ENCODE measurements at regions not wholly inside any gene's neighbourhood (a gene's known extent, or its start where the extent isn't known, plus 50 kb on each side); places are given as distances from the start of the nearest gene placed in this dataset.

- H3K27ac Mint-ChIP-seq: no peak overlapping the region
- H3K36me3 Mint-ChIP-seq (ENCODE audit: low read depth): peaks cover 3% of the 10 kb centered on the region
- H3K27me3 Mint-ChIP-seq: no peaks in the 10 kb centered on the region
- H3K4me3 Mint-ChIP-seq: no peak overlapping the region
- no peaks in the 10 kb centered on the region for H3K4me1 Mint-ChIP-seq
- POLR2A ChIA-PET: no interaction called here
- H3K9me3 Mint-ChIP-seq: peaks cover 4% of the 10 kb centered on the region
- CTCF ChIA-PET: interaction anchor here (0.7 kb wide), 1 partner anchor 47 kb away, joined by 4 read pairs; no protein-coding TSS in a partner anchor
- no peak for DNase-seq
Observed at GRCh38 chr13:73904625-73905024, 229.6 kb downstream of the KLF12 start.

- no peak overlapping the region for H3K4me3 Mint-ChIP-seq
- H3K4me1 Mint-ChIP-seq: no peaks in the 10 kb centered on the region
- DNase-seq: no peak
- H3K9me3 Mint-ChIP-seq: no peaks in the 10 kb centered on the region
- peaks cover under 1% of the 10 kb centered on the region for H3K36me3 Mint-ChIP-seq (ENCODE audit: low read depth)
- H3K27ac Mint-ChIP-seq: no peak overlapping the region
- POLR2A ChIA-PET: interaction anchor here (0.6 kb wide), 1 partner anchor 23 kb away, joined by 4 read pairs; no protein-coding TSS in a partner anchor
- H3K27me3 Mint-ChIP-seq: no peaks in the 10 kb centered on the region
- CTCF ChIA-PET: no interaction called here
Observed at GRCh38 chr13:73903561-73903960, 230.6 kb downstream of the KLF12 start.

DNA sequence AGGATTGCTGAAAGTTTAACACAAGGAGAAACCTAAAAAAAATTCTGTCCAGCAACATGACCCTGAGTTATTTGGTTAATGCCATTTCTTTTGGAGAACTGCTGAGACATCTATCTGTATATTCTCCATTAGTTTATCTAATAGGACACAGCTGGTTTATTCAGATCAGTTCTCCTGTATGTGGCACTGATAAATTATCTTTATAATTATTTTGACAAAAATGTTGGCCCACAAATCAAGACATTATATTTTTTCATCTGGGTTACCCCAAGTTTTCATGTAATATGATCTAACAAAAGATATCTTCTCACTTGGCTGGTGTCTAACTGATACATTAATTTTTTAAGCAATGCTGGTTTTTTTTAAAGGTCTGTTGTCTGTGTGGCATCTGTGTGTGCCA lies 231.4 kb downstream of the KLF12 start:
- ChIA-PET CTCF (no interaction called here), POLR2A (no interaction called here)
- H3K4me1 Mint-ChIP-seq: no peaks in the 10 kb centered on the region
- no peaks in the 10 kb centered on the region for H3K9me3 Mint-ChIP-seq
- H3K36me3 Mint-ChIP-seq (ENCODE audit: low read depth): no peaks in the 10 kb centered on the region
- H3K4me3 Mint-ChIP-seq: no peak overlapping the region
- H3K27ac Mint-ChIP-seq: no peak overlapping the region
- no peaks in the 10 kb centered on the region for H3K27me3 Mint-ChIP-seq
- DNase-seq: no peak

- H3K27me3 Mint-ChIP-seq: no peaks in the 10 kb centered on the region
- CTCF ChIA-PET: no interaction called here
- no peak overlapping the region for H3K4me3 Mint-ChIP-seq
- H3K9me3 Mint-ChIP-seq: no peaks in the 10 kb centered on the region
- H3K27ac Mint-ChIP-seq: no peak overlapping the region
- H3K36me3 Mint-ChIP-seq (ENCODE audit: low read depth): no peaks in the 10 kb centered on the region
- POLR2A ChIA-PET: no interaction called here
- no peak for DNase-seq
- no peaks in the 10 kb centered on the region for H3K4me1 Mint-ChIP-seq
Observed at GRCh38 chr13:73902296-73902695, 231.9 kb downstream of the KLF12 start.

DNA sequence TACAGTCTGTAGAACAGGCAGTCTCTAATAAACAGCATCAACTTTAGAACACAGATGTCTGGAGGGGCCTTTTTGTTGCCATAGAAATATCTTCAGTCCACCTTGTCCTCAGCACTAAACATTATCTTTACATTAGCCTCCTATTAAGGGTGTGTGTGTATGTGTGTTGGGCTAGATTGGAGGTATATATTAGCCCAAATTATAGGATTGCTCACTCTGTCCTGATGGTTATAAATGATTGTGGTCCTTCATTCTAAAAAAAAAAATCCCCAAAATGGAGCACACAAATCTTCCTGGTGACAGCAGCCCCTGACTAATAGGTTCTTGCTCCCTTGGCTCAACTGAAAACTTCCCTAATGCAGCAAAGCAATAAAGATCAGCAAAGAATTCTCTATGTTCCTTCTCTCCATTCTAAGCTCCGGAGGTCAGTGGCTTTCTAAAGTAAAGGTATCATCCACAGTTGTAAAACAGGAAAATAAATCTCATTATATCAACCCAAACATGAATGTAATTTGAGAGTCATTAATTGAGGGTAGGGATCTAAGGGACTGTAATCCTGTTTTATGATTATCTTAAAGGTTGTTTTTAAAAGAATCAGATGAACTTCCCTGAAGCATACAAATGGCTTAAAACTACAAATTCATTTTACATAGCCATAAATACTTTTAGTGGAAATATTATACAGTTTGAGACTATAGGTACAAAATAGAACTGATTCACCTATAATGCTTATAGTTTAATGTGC lies 232.7 kb downstream of the KLF12 start:
- H3K36me3 Mint-ChIP-seq (ENCODE audit: low read depth): no peaks in the 10 kb centered on the region
- H3K9me3 Mint-ChIP-seq: no peaks in the 10 kb centered on the region
- no peak for DNase-seq
- H3K27ac Mint-ChIP-seq: no peak overlapping the region
- POLR2A ChIA-PET: no interaction called here
- H3K27me3 Mint-ChIP-seq: no peaks in the 10 kb centered on the region
- CTCF ChIA-PET: no interaction called here
- no peak overlapping the region for H3K4me3 Mint-ChIP-seq
- no peaks in the 10 kb centered on the region for H3K4me1 Mint-ChIP-seq

DNA sequence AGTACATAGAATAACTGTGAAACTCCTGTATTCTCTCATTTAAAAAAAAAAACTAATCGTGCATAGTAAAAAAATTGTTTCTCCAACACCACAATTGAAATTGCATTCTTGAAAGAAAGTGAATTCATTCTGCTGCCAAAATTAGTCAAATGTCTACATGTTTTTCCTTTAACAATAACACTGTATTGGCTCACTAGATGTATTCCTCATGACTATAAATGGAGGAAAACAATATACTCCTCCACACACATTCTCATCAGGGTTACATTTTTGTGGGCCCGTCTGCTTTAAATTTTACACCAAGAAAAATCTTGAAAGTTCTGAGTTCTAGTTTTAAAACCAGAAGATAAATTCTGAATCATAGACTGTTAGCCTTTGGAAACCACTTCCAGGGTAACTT lies 233.6 kb downstream of the KLF12 start:
- ChIA-PET POLR2A (no interaction called here), CTCF (no interaction called here)
- H3K27me3 Mint-ChIP-seq: no peaks in the 10 kb centered on the region
- no peak overlapping the region for H3K4me3 Mint-ChIP-seq
- no peaks in the 10 kb centered on the region for H3K4me1 Mint-ChIP-seq
- H3K9me3 Mint-ChIP-seq: no peaks in the 10 kb centered on the region
- H3K27ac Mint-ChIP-seq: no peak overlapping the region
- H3K36me3 Mint-ChIP-seq (ENCODE audit: low read depth): no peaks in the 10 kb centered on the region
- no peak for DNase-seq

GRCh38 chr13:73898899-73899298 lies 235.3 kb downstream of the KLF12 start:
- no peak overlapping the region for H3K27ac Mint-ChIP-seq
- H3K36me3 Mint-ChIP-seq (ENCODE audit: low read depth): peaks cover 3% of the 10 kb centered on the region
- H3K4me1 Mint-ChIP-seq: peaks cover 2% of the 10 kb centered on the region
- ChIA-PET CTCF (no interaction called here), POLR2A (no interaction called here)
- no peaks in the 10 kb centered on the region for H3K9me3 Mint-ChIP-seq
- no peak overlapping the region for H3K4me3 Mint-ChIP-seq
- no peak for DNase-seq
- no peaks in the 10 kb centered on the region for H3K27me3 Mint-ChIP-seq

- Mint-ChIP-seq H3K4me1 (peaks cover 2% of the 10 kb centered on the region), H3K9me3 (no peaks in the 10 kb centered on the region), H3K27ac (no peak overlapping the region), H3K27me3 (no peaks in the 10 kb centered on the region), H3K4me3 (no peak overlapping the region), H3K36me3 (ENCODE audit: low read depth) (peaks cover 3% of the 10 kb centered on the region)
- no peak for DNase-seq
- POLR2A ChIA-PET: no interaction called here
- CTCF ChIA-PET: no interaction called here
Observed at GRCh38 chr13:73898276-73898675, 235.9 kb downstream of the KLF12 start.

GRCh38 chr13:73894995-73895571 lies 239.1 kb downstream of the KLF12 start:
- ChIA-PET CTCF (interaction anchor here (0.9 kb wide), 1 partner anchor 46 kb away, joined by 5 read pairs; no protein-coding TSS in a partner anchor), POLR2A (no interaction called here)
- no peak overlapping the region for H3K27ac Mint-ChIP-seq
- DNase-seq: no peak
- no peaks in the 10 kb centered on the region for H3K27me3 Mint-ChIP-seq
- no peaks in the 10 kb centered on the region for H3K9me3 Mint-ChIP-seq
- H3K4me1 Mint-ChIP-seq: peaks cover 2% of the 10 kb centered on the region
- H3K36me3 Mint-ChIP-seq (ENCODE audit: low read depth): peaks cover 3% of the 10 kb centered on the region
- no peak overlapping the region for H3K4me3 Mint-ChIP-seq

- POLR2A ChIA-PET: interaction anchor here (0.5 kb wide), 1 partner anchor 573 kb away, joined by 3 read pairs; no protein-coding TSS in a partner anchor
- no peaks in the 10 kb centered on the region for H3K27me3 Mint-ChIP-seq
- H3K27ac Mint-ChIP-seq: no peak overlapping the region
- no peak for DNase-seq
- peaks cover 3% of the 10 kb centered on the region for H3K36me3 Mint-ChIP-seq (ENCODE audit: low read depth)
- CTCF ChIA-PET: interaction anchor here (0.7 kb wide), 1 partner anchor 79 kb away, joined by 5 read pairs; no protein-coding TSS in a partner anchor
- no peak overlapping the region for H3K4me3 Mint-ChIP-seq
- peaks cover 2% of the 10 kb centered on the region for H3K4me1 Mint-ChIP-seq
- no peaks in the 10 kb centered on the region for H3K9me3 Mint-ChIP-seq
Observed at GRCh38 chr13:73893833-73894232, 240.4 kb downstream of the KLF12 start.

DNA sequence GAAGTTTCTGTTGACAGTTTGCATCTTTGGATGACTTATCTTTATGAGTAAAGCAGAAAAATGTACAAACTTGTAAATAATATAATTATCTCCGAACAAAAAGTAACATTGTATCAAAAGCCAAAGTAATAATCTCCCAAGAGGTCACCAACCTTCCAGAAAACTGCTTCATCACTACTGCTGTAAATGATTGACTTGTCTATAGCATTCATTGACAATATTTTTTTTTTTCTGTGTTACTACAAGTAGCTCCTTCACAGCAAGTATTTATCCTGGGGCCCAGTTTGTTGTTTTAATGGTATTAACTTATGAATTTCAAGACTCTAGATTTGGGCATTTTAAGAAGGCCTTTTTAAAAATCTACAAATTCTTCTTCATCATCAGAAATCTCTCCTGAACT lies 242.4 kb downstream of the KLF12 start:
- DNase-seq: no peak
- peaks cover 5% of the 10 kb centered on the region for H3K36me3 Mint-ChIP-seq (ENCODE audit: low read depth)
- H3K4me3 Mint-ChIP-seq: no peak overlapping the region
- ChIA-PET CTCF (no interaction called here), POLR2A (no interaction called here)
- H3K27ac Mint-ChIP-seq: no peak overlapping the region
- H3K4me1 Mint-ChIP-seq: peaks cover 2% of the 10 kb centered on the region
- H3K27me3 Mint-ChIP-seq: no peaks in the 10 kb centered on the region
- no peaks in the 10 kb centered on the region for H3K9me3 Mint-ChIP-seq

DNA sequence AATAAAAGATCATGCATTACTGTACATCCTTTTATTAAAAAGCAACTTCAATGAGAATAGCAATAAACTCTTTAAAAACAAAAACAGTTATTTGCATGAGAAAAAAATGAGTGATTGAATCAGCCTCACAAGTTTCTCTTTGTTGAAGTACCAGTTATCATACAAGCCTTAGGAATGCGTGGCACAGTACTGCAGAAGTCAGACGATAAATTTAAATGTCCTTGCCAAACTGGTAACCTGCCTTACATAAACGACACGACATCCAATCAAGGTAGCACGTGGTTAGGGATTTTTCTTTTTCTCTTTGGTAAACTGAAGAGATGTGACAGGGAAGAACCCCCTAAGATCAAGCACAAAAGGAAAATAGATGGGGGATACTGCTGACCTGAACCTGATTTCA lies 251.0 kb downstream of the KLF12 start:
- Mint-ChIP-seq H3K27me3 (no peaks in the 10 kb centered on the region), H3K4me1 (peaks cover 3% of the 10 kb centered on the region), H3K4me3 (no peak overlapping the region), H3K27ac (no peak overlapping the region), H3K36me3 (ENCODE audit: low read depth) (peaks cover 36% of the 10 kb centered on the region), H3K9me3 (peaks cover 5% of the 10 kb centered on the region)
- DNase-seq: no peak
- CTCF ChIA-PET: no interaction called here
- POLR2A ChIA-PET: no interaction called here

DNA sequence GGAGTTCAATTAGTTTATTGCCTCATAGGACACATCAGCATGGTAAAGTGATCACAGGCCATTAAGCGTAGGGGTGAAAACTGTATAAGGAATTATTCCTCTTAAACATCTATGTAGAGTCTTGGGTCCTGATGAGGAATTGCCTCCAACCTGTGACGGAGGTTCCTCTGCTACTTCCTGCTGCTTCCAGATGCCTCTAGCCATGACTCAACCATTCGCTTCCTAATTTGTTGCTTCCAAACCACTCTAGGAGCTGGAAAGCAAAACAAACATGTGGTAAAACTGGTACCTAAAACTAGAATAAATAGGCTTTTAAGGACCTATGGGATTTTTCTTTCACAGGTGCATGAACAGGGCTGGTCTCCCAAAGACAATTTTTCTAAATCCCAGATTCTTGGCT lies 253.8 kb downstream of the KLF12 start:
- peaks cover 21% of the 10 kb centered on the region for H3K36me3 Mint-ChIP-seq (ENCODE audit: low read depth)
- POLR2A ChIA-PET: no interaction called here
- CTCF ChIA-PET: no interaction called here
- H3K9me3 Mint-ChIP-seq: peaks cover 5% of the 10 kb centered on the region
- no peaks in the 10 kb centered on the region for H3K27me3 Mint-ChIP-seq
- H3K4me1 Mint-ChIP-seq: peaks cover 3% of the 10 kb centered on the region
- no peak overlapping the region for H3K27ac Mint-ChIP-seq
- H3K4me3 Mint-ChIP-seq: no peak overlapping the region
- no peak for DNase-seq

GRCh38 chr13:73879346-73880015 lies 254.7 kb downstream of the KLF12 start:
- H3K4me1 Mint-ChIP-seq: peaks cover 3% of the 10 kb centered on the region
- no peak overlapping the region for H3K4me3 Mint-ChIP-seq
- POLR2A ChIA-PET: no interaction called here
- no peak overlapping the region for H3K27ac Mint-ChIP-seq
- CTCF ChIA-PET: no interaction called here
- H3K27me3 Mint-ChIP-seq: no peaks in the 10 kb centered on the region
- no peak for DNase-seq
- H3K9me3 Mint-ChIP-seq: peaks cover 5% of the 10 kb centered on the region
- H3K36me3 Mint-ChIP-seq (ENCODE audit: low read depth): peaks cover 16% of the 10 kb centered on the region
